Suprapubic skin (tissue), 4 donors: ENCODE measurements at regions not wholly inside any gene's neighbourhood (a gene's known extent, or its start where the extent isn't known, plus 50 kb on each side); places are given as distances from the start of the nearest gene placed in this dataset.

Experiments
- CTCF ChIP-seq, 2 donors: fragments of 200-600 bp in 1 of 2; fragments of 450-650 bp in 1 of 2; sonication (generic) in 1 of 2; IDR thresholded peaks; one replicate each; pipeline ENCODE4 v1.5.1; 2016 to 2019; ENCODE audit warnings: antibody characterized with exemption in 2 of 2, mild to moderate bottlenecking in 1 of 2, moderate library complexity in 1 of 2
- EP300 ChIP-seq: sonication (generic); formaldehyde crosslinking; IDR thresholded peaks from one replicate; pipeline ENCODE4 v1.6.1; 2017; ENCODE audit warnings: antibody characterized with exemption
- POLR2A ChIP-seq, 2 donors: fragments of 450-650 bp; IDR thresholded peaks; one replicate each; pipeline ENCODE4 v1.6.1; 2017; ENCODE audit warnings: antibody characterized with exemption in 2 of 2, mild to moderate bottlenecking in 2 of 2, moderate library complexity in 2 of 2
- POLR2AphosphoS5 ChIP-seq, 3 donors: sonication (generic); formaldehyde crosslinking; IDR thresholded peaks; one replicate each; pipeline ENCODE4 v1.6.1; 2017; ENCODE audit warnings: antibody characterized with exemption in 3 of 3

- TF ChIP-seq CTCF (IDR thresholded peaks at IDR 0.05) (no peak), POLR2A (IDR thresholded peaks at IDR 0.05) (no peak), EP300 (no peak), POLR2AphosphoS5 (IDR thresholded peaks at IDR 0.05) (no peak)
Measured at GRCh38 chr6:88367248-88367647, 201.1 kb upstream of the CNR1 start.
